ENCODE measurements at regions not wholly inside any gene's neighbourhood (a gene's known extent, or its start where the extent isn't known, plus 50 kb on each side); places are given as distances from the start of the nearest gene placed in this dataset.

- POLR2A ChIA-PET: interaction anchor here (0.5 to 0.7 kb wide), 2 partner anchors 18 to 736 kb away, joined by 3 read pairs; no protein-coding TSS in a partner anchor
- DNase-seq (ENCODE audit: unreplicated experiment): peak; percentile 31
- H3K27ac Mint-ChIP-seq (ENCODE audit: low read depth, unreplicated experiment): peak overlapping the region; percentile 25
Measured at GRCh38 chr2:196244966-196245365, 73.6 kb upstream of the STK17B start.

DNA sequence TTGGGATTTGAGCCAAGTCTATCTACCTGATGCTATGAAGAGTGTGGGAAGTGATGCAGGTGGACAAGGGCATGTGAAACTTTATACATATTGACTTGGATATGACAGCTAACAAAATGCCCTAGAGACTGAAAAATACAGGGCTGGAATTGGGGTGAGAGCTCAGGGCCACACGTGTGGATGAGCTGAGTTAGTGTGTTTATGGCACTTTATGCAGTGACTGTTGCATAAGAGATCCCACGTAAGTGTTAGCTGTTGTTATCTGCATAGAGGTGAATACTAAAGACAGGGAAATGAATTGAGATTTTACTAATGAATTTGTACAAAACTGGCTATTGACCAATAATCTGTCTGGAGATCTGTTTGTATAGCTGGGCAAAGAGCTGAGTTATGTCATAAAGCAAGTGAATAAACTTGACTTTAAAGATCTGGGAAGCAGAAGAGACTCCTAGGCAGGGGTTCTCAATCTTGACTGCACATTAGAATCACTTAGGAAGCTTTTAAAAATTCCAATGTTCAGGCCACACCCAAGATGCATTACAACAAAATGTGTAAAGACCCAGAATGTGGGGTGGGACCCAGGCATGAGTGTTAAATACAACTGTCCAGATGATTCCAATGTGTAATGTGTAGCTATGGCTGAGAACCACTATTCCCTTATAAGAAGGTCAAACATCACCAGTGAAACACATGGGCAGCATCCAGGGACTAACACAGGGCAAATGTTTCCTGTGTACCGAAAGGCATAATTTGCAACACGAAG lies 74.2 kb upstream of the STK17B start:
- BruUV-seq (replicated peaks): no TSS peak
- intact Hi-C loops (cut with micrococcal nuclease): no loop called here
- H3K4me3 Mint-ChIP-seq (ENCODE audit: unreplicated experiment): no peak overlapping the region
- ChIA-PET CTCF (no interaction called here), POLR2A (interaction anchor here (0.5 kb wide), 1 partner anchor 17 kb away, joined by 3 read pairs; no protein-coding TSS in a partner anchor)
- no peaks in the 10 kb centered on the region for H3K9me3 Mint-ChIP-seq (ENCODE audit: unreplicated experiment)
- H3K27me3 Mint-ChIP-seq (ENCODE audit: insufficient read depth, unreplicated experiment): no peaks in the 10 kb centered on the region
- H3K27ac Mint-ChIP-seq (ENCODE audit: low read depth, unreplicated experiment): peak overlapping the region; percentile 25
- DNase-seq (ENCODE audit: unreplicated experiment): no peak
- no peak for TF ChIP-seq CTCF (IDR thresholded peaks at IDR 0.05; ENCODE audit: unreplicated experiment)
- peaks cover 19% of the 10 kb centered on the region for H3K4me1 Mint-ChIP-seq (ENCODE audit: insufficient read depth, unreplicated experiment)
- H3K36me3 Mint-ChIP-seq (ENCODE audit: insufficient read depth, unreplicated experiment): no peaks in the 10 kb centered on the region

More at GRCh38 chr2:196244966-196245365, 73.6 kb upstream of the STK17B start:
- CTCF ChIA-PET: interaction anchor here (0.7 to 1.2 kb wide), 2 partner anchors 9 to 167 kb away, joined by 3 read pairs; no protein-coding TSS in a partner anchor
- BruUV-seq (replicated peaks): no TSS peak
- no peaks in the 10 kb centered on the region for H3K9me3 Mint-ChIP-seq (ENCODE audit: unreplicated experiment)
- no peak for TF ChIP-seq CTCF (IDR thresholded peaks at IDR 0.05; ENCODE audit: unreplicated experiment)
- intact Hi-C loops (cut with micrococcal nuclease): no loop called here
- H3K4me3 Mint-ChIP-seq (ENCODE audit: unreplicated experiment): no peak overlapping the region
- H3K36me3 Mint-ChIP-seq (ENCODE audit: insufficient read depth, unreplicated experiment): no peaks in the 10 kb centered on the region
- peaks cover 25% of the 10 kb centered on the region for H3K4me1 Mint-ChIP-seq (ENCODE audit: insufficient read depth, unreplicated experiment)
- no peaks in the 10 kb centered on the region for H3K27me3 Mint-ChIP-seq (ENCODE audit: insufficient read depth, unreplicated experiment)

DNA sequence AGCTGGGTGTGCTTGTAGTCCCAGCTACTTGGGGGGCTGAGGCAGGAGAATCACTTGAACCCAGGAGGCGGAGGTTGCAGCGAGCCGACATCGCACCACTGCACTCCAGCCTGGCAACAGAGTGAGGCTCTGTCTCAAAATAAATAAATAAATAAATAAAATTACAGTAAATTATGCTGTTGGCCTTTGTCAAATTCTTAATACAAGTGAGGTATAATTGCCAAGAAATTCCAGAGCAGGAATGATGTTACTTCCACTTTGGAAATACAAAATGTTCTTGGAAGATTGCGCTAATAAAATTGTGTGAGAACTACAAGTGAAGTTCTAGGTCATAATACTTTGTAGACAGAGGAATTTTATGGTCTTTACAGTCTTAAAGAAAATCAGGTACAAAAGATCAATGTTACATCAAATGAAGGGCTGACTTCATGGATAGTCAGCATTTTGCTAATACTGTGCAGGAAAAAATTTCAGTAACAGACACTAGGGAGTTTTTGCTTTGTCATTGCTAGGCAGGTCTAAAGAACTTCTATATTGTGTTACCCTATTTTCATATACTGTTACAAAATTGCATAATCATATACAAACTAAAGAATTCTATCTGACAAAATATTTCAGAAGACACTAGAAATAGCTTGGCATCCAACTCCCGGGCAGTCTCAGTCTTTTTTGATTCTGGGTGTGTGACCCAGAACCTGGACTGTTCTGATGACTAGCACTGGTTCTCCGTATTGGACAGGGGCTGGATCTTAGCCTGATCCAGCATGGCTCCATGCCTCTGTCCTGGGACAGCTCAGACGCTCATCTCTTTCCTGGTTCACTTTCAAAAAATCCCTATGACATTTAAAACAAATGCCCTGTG lies 76.0 kb upstream of the STK17B start:
- no TSS peak for BruUV-seq (replicated peaks)
- Mint-ChIP-seq H3K27ac (ENCODE audit: low read depth, unreplicated experiment) (no peak overlapping the region), H3K36me3 (ENCODE audit: insufficient read depth, unreplicated experiment) (peaks cover under 1% of the 10 kb centered on the region), H3K4me3 (ENCODE audit: unreplicated experiment) (no peak overlapping the region), H3K4me1 (ENCODE audit: insufficient read depth, unreplicated experiment) (peaks cover 19% of the 10 kb centered on the region), H3K27me3 (ENCODE audit: insufficient read depth, unreplicated experiment) (no peaks in the 10 kb centered on the region), H3K9me3 (ENCODE audit: unreplicated experiment) (no peaks in the 10 kb centered on the region)
- ChIA-PET POLR2A (interaction anchor here (0.6 to 0.8 kb wide), 2 partner anchors 42 kb away, joined by 3 to 4 read pairs; no protein-coding TSS in a partner anchor), CTCF (interaction anchor here (0.6 to 1.0 kb wide), 4 partner anchors 19 to 131 kb away, joined by 3 to 5 read pairs (median 3); no protein-coding TSS in a partner anchor)
- DNase-seq (ENCODE audit: unreplicated experiment): no peak
- no peak for TF ChIP-seq CTCF (IDR thresholded peaks at IDR 0.05; ENCODE audit: unreplicated experiment)
- intact Hi-C loops (cut with micrococcal nuclease): no loop called here

GRCh38 chr2:196247976-196248280 lies 76.5 kb upstream of the STK17B start:
- ChIA-PET CTCF (interaction anchor here (0.6 to 0.7 kb wide), 4 partner anchors 19 to 672 kb away, joined by 3 to 5 read pairs (median 4); no protein-coding TSS in a partner anchor), POLR2A (interaction anchor here (0.6 kb wide), 1 partner anchor 42 kb away, joined by 4 read pairs; no protein-coding TSS in a partner anchor)
- Mint-ChIP-seq H3K27me3 (ENCODE audit: insufficient read depth, unreplicated experiment) (no peaks in the 10 kb centered on the region), H3K36me3 (ENCODE audit: insufficient read depth, unreplicated experiment) (peaks cover 6% of the 10 kb centered on the region), H3K9me3 (ENCODE audit: unreplicated experiment) (no peaks in the 10 kb centered on the region), H3K4me1 (ENCODE audit: insufficient read depth, unreplicated experiment) (peaks cover 23% of the 10 kb centered on the region), H3K27ac (ENCODE audit: low read depth, unreplicated experiment) (no peak overlapping the region), H3K4me3 (ENCODE audit: unreplicated experiment) (no peak overlapping the region)
- BruUV-seq (replicated peaks): no TSS peak
- intact Hi-C loops (cut with micrococcal nuclease): no loop called here
- TF ChIP-seq CTCF (IDR thresholded peaks at IDR 0.05; ENCODE audit: unreplicated experiment): no peak
- DNase-seq (ENCODE audit: unreplicated experiment): no peak
